DMS153 (cell line): ENCODE measurements at regions not wholly inside any gene's neighbourhood (a gene's known extent, or its start where the extent isn't known, plus 50 kb on each side); places are given as distances from the start of the nearest gene placed in this dataset.

Experiments used
- DNase-seq: peaks from one replicate; lab custom pipeline; 2025; lab: John Stamatoyannopoulos, UW

DNA sequence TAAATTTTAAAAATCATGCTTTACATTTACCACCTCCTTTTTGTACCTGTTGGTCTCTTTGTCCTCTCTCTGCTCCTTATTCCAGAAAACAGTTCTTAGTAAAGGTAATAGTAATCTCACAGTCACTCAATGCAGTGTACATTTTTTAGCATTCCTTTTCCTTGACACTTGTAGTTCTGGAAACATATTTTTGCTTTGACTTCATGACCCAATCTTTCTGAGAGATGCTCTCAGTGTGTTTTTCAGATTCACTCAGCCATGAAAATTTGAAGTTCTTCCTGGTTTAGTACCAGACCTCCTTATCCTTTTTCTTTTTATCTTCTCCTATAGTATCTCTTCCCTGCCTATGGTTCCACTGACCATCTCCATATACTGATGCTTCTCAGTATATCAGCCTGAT, 747.5 kb upstream of the ZEB2 start:
- no peak for DNase-seq

DNA sequence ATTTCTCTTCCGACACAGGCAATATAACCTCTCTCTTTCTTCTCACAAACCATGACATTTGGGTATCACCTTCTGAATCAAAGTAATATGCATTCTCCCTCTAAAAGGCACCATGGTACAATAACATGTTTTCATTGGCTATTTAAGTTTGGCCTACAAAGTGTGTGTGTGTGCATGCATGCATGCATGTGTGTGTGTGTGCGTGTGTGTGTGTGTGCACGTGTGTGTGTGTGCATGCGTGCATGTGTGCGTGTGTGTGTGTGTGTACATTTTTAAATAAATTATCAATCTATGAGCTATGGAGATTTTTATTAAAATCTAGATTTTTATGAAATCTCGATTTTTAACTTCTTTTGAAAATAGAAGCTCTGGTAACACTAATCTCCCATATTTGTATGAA, 745.3 kb upstream of the ZEB2 start:
- no peak for DNase-seq

DNA sequence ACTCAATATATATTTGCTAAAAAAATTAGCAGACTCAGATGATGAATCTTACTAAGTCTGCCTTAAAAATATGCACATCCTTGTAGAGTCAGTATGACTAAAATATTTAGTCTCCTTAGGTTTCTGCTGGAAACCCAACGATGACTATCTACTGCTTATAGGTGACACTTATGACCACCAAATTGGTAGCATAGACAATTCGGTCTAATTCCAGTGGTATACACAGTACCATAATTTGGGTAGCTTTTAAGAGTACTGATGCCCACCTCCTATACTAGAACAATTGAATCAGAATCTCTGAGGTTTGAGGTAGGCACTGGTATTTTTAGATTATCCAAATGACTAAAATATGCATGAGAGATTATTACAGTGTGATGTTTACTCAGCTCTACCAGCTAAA, 740.8 kb upstream of the ZEB2 start:
- DNase-seq, result no peak

DNA sequence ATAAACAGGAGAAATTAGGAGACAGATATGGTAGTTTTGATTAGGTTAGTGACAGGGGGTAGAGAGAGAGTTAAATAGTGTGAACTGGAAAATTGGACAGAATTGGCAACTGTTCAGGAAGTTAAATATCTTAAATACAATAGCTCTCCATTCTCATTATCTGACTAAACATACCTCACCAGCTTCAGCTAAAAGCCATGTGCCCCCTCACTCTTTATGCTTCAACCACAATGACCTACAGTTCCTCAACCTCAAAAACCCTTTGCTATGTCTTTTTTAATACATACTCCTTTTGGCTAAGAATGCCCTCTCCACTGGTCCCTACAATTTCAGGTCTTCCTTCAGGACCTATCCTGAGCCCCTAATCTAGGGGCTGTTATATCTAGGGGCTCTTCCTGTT, 740.2 kb upstream of the ZEB2 start:
- no peak for DNase-seq

DNA sequence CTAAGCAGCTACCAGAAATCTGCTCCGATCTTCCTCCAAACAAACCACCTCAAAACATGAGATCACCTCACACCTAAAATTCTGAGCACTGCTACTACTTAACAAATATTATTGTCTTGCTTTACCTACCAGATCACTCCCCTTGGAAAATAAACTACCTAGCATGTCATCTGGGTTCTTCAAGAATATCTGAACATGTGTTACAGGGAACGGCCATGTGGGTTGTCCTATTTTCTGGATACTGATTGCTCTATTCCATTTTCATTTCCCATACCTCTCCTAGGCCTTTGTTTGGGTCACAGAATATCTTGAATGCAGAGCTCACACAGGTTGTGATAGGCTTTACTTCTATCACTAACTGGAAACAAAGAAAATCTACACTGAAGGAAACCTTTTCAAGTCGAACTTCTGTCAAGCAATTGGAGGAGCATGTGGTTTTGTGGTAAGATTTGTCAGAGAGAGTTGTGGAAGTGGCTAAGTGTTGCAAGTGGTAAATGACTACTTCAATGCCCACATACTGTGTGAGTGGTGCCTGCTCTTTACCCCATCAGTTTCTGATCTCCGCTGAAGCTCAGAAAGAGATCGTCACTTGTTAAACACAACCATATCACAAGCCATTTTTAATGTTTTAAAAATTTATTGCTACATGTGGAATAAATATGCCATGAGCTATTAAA, 739.1 kb upstream of the ZEB2 start:
- DNase-seq, result no peak

DNA sequence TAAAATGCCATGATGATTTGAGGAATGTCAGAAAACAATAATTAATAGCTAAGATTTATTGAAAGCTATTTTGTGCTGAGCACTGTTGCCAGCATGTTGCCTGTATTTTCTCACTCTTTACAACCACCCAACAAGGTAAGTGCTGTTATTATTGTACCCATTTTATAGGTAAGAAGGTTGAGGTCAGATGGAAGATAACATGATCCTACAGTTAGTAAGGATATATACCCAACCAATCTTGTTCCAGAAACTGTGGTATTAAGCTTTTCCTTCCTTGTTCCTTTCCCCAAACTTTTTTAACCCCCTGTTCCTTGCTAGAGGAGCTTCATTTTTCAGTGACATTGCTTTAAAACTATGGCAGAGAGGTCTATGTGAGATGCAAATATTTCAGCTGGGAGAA, 738.0 kb upstream of the ZEB2 start:
- no peak for DNase-seq

DNA sequence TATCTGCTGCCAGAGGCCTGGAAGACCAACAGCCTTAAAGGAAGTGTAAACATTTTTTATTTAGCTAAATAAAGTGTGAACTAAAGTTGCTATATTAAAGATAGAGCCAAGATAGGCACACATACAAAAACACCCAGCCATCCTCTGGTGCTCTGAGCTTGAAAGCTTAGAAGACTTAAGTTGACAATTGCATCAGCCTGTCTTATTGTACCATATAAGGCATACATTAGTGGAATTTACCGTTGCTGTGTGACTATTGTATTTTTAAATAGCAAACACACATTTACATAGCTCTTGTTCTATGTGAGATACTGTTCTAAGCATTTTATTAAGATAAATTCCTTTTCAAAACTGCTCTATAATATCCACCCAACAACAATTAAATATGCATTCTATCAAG, 736.6 kb upstream of the ZEB2 start:
- DNase-seq, result no peak

DNA sequence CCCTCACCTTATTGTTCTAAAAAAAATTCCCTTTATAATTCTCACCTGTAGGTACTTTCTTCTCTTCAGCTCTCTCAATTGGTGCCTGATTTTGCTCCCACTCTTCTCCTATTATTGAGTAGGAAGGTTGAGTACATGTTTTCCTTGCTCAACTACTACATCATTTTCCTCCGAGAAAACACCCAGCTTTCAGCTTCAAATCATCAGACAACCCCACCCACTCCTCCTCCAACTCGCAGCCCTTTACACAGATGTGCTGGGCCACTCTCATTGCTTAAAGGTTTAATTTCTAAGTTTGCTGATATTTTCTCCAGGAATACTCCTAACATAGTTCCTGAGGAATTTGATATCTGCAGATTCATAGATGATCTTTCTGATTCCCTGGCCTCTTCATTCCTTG, 734.4 kb upstream of the ZEB2 start:
- DNase-seq, result no peak

DNA sequence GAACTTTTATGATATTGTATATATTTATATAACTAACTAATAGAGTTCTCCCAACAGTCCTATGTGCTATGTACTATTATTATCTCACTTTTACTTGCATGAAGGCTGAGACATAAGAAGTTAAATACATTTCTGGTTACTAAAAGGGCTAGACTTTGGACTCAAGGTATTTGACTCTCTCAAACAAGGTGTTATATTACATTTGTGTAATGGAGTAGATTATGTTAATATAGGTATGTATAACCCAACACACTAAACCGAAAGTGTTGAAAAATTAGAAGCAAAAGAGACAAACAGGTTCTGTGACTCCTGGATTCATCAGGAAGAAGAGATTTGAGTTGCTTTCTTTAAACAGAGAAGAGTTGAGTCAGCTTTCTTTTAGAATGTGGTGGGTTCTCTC, 733.6 kb upstream of the ZEB2 start:
- DNase-seq, result no peak

DNA sequence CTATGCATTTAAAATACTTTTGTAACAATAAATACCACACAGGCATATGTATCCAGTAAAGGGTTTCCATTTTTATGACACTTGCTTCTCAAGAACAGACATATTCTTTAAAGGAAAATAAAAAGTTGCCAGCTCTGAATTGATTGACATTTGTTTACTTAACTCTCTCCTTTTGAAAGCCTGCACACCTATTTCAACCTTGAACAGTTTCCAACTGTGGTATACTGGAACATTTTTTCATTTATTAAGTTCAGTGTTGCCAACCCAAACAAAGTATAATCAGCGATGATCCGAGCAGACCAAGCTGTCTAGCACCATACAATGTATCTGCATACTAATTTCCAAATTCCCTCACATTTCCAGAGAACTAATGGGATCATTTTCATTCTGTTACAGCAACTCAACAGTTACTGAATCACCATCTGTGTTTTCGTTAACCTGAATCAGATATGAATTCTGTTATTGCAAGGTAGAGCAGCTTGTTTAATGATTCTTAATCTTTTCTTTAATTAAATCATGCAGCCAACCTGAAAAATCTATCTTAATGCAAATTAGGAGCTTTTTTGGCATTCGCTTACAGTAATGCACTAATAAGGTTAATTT, 725.5 kb upstream of the ZEB2 start:
- DNase-seq, result no peak

DNA sequence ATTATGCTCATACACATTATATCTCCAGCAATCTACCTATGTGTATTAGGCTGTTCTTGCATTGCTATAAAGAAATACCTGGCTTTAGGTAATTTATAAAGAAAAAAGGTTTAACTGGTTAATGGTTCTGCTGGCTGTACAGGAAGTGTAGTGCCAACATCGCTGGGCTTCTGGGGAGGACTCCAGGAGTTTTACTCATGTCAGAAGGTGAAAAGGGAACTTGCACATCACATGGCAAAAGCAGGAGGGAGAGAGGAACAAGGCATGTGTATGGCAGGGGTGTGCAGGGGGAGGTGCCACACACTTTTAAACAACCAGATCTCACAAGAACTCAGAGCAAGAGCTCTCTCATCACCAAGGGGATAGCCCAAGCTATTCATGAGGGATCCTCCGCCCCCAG, 715.4 kb upstream of the ZEB2 start:
- DNase-seq, result no peak

DNA sequence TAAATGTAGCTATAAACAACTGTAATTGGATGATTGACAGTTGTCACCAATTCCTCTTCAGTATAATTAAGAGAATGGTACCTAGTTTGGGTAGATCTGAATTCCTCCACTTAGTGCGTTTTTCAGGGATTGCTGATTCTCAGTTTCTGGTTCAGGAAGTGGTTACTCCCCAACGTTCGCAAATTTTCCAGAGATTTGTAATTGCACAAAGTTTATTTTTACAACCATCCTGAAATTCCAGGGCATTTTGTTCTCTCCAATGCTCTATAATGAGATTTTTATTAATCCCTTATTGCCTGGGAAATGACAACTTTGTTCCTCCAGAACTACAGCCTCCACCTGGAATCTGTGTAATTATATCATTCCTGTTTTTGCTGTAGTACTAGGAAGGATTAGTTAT, 710.6 kb upstream of the ZEB2 start:
- no peak for DNase-seq

DNA sequence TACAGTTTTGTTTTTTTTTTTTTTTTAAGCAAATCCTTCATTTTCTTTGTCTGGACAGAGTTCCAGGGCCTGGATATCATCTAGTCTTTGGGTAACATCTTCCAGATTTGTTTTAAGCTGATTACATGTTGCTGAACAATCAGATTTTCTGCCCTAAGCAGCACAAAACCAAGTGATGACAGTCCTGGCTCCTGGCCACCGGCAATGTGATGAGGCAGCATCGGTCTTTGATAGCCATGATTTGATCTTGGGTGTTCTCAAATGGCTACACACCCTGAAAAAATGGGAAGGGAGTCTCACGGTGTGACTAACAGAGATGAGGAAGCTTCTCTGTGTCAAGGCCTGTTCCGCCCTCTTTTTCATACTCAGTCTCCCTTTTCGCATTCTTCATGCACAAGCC, 708.6 kb upstream of the ZEB2 start:
- DNase-seq, result no peak

DNA sequence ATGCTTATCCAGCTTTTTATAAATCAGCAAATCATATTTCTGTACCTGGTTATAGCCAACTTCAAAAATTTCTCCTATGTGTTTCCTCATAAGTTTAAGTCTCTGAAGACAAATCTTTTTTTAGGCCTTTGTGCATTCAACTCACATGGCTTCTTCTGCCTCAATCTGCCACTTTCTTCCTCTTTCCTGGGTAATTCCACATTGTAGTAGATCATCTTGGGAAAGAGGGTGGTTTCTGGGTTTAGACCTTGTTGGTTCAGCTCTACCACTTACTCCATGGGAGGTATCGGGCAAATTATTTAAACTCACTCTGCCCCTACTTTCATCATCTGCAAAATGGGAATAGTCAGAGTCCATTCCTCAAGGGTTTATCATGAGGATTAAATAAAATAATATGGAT, 707.0 kb upstream of the ZEB2 start:
- no peak for DNase-seq

DNA sequence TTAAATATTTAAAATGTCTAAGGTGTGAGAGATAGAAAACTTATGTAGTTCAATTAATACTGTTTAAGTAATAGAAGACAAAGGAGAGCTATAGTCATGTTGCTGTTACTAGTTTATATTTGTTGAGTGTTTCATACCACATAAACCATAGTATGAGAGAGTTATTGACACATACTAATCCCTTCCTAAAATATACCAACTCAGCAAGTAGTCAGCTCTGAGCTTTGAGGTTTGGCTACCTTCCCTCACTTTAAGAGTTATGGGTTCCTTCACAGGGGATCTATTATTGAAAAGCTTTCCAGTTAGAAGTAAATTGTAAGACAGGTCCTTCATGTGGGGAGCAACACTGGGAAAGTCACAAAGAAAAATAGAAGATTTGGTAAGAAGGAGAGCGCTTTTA, 701.6 kb upstream of the ZEB2 start:
- no peak for DNase-seq

DNA sequence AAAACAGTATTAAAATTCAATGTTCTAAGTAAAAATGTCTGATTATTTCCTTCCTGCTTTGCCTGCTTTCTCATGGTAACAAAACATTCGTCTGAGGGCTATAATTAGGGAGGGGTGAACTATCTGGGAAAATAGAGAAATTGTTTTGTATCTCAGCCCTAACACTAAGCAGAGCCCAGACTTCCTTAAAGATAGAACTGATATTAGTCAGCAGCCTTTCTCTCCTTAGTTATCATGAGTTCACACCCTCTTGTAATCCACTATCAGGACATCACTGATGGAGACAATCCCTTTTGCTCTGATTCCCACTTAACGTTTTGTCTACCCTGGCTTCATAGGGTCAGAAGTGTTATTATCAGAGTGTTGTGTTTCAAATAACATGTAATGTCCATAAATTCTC, 701.1 kb upstream of the ZEB2 start:
- no peak for DNase-seq

DNA sequence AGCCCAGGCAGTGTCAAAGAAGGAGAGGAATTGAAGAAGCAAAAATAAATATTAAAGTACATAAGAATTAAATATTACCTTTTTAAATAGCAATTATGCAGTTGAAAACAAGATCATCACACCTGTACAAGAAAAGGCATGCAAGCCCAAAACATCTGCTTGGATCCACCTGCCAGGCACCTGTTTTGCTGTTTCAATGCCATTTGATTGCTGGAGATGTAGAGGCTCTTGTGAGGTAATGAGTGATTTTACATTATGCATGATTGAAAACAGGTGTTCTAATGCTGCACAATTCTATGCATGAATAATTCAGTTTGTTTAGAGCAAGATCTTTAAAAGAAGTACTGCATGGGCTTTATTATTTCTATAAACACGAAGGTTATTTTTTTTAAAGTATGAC, 700.6 kb upstream of the ZEB2 start:
- peak; percentile 19 for DNase-seq

DNA sequence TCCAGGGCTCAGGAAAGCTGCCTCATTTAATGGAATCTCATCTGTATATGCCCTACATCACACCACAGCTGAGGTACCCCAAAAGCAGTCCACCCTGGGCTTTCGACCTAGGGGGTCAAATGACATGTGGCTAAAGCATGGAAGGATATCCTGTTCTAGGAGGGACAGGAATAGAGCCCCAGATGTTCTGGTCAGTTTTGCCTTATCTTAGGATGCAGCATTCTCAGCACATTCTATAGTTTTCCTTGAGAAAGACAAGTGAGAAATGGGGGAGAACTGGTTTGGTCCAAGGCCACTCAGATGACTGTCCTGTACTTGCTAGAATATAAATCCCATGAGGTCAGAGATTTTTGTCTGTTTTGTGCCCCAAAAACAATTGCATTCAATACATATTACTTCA, 688.0 kb upstream of the ZEB2 start:
- no peak for DNase-seq

DNA sequence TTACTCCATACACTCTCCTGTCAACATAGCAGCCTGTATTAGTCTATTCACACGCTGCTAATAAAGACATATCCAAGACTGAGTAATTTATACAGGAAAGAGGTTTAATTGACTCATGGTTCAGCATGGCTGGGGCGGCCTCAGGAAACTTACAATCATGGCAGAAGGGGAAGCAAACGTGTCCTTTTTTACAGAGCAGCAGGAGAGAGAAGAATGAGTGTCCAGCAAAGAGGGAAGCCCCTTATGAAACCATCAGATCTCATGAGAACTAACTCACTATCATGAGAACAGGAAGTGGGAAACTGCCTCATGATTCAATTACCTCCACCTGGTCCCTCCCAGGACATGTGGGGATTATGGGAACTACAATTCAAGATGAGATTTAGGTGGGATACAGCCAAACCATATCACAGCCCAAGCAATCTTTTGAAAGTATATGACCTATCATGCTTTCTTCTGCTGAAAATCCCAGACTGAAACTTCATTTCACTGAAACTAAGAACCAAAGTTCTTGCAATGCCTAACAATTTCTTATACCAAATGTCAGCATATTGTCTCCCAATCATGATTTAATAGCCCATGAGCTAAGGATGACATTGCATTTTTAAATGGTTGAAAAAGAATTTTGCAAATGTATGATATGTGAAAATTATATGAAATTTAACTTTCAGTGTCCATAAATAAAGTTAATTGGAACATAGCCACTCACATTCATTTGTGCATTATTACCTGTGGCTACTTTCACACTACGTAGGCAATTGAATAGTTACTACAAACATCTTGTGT, 686.8 kb upstream of the ZEB2 start:
- no peak for DNase-seq

DNA sequence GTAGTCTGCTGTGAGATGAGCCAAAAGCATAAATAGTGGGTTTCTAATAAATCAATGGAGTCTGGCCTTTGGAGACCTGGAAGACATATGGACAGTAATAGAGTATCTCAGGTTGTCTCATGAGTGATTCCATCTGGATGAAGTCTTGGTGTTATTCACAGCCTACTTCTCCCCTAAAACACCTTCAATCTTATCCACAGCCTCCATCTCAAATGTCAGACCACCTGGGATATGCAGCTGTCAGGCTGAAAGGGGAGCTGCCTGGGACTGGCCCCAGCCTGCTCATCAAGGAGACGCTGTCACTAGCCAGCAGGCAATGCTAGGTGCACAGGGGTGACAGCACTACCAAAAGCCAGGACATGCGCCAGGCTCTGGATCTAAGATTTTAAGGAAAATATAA, 684.0 kb upstream of the ZEB2 start:
- DNase-seq, result no peak

DNA sequence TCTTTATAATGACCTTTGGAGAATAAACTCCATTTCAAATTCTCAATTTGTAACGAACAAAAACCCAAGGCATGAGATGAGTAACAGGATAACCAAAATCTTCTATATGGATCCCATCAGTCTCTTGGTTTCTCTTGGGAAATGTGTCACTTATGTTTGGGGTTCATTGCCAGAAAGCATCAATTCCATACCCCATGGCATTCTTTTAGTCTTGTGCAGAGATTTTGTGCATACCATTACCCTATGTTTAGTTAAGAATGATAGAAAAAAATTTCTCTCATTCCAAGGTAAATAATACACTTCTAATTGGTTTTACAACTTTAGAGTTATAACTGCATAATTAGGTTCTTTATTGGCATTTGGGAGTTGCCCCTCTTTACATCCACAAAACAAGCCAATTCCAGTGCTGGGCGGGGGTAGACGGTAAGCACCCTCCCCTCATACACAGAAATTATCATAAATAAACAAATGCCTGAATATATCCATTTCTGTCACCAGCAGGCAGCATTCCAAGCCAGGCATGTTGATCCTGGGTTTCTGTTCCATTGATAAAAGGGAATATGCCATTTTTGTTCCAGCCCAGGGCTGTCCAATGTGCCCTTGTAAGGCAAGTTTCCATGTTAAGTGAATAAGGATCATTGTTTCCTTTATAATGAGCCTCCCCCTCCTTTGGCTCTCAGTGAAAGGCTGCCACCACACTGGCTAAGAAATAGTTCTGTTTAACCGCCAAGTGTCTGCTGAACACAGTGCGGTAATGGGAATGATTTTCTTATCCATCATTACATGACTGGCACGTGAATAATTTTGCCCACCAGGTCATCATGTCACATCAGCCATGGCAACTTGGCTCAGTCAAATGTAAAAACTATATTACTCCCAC, 680.1 kb upstream of the ZEB2 start:
- DNase-seq, result no peak

DNA sequence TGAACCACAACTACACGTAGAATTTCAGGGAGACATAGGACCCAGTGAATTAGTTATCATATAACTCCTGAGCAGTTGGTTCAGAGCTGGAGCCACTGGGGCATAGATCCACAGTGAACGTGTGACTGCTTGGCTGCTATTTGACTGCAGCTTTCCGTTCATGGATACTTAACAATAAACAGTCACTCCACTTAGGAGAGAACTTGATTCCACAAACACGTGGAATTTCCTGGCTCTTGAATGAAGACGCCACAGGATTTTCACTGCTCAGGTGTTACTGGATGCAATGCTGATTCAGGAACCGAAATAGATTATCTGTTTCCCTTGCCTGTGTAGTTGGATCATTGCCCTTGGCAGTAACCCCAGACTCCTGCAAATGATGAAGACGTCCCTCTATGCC, 679.1 kb upstream of the ZEB2 start:
- peak; percentile 11 for DNase-seq

DNA sequence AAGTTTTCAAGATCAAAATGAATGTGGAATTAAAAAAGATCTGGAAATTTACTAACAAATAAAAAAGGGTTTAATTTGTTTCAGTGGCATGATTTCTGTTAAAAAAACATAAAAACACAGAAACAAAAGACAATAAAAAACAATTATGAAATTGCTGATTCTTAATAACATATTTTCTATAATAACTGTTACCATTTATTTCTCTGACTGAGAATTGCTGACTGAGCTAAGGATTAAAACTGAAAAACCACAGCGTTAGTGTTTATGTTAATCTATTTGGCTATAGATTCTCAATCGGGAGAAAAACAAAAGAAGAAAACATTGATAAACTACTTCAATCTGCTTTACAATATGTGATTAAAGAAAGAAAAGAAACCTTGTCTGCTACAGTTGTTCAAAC, 678.6 kb upstream of the ZEB2 start:
- DNase-seq, result no peak
